CD4-positive, alpha-beta memory T cell (primary cell): ENCODE measurements at regions not wholly inside any gene's neighbourhood (a gene's known extent, or its start where the extent isn't known, plus 50 kb on each side); places are given as distances from the start of the nearest gene placed in this dataset.

Experiments
- CTCF ChIA-PET: fragments of 350-600 bp; sonication (Branson Sonifier 250); formaldehyde crosslinking; loops from one replicate; lab custom pipeline; 2021; ENCODE audit warnings: inconsistent platforms; ENCODE audit not compliant: partially characterized antibody; lab: Charles Lee
- POLR2A ChIA-PET: fragments of 350-600 bp; sonication (Branson Sonifier 250); formaldehyde crosslinking; loops from one replicate; lab custom pipeline; 2021; ENCODE audit not compliant: partially characterized antibody; lab: Charles Lee
- DNase-seq, 5 donors: peaks; one replicate each; pipeline versions ENCODE4 v3.0.0 to v3.0.0-alpha.2; 2020 to 2022; ENCODE audit warnings: mixed read lengths in 1 of 5
- H3K27ac ChIP-seq: one replicate; pipeline ENCODE4 v1.7.0; 2013; ENCODE audit warnings: low read depth, low read length
- H3K27me3 ChIP-seq: 2 replicates; pipeline ENCODE4 v1.7.0; 2013; ENCODE audit warnings: mild to moderate bottlenecking, low read length, moderate library complexity; ENCODE audit not compliant: insufficient read depth
- H3K36me3 ChIP-seq: 2 replicates; pipeline ENCODE4 v1.7.0; 2013; ENCODE audit warnings: mild to moderate bottlenecking, low read length, moderate library complexity; ENCODE audit not compliant: insufficient read depth
- H3K4me1 ChIP-seq: 2 replicates; pipeline ENCODE4 v1.7.0; 2013; ENCODE audit warnings: mild to moderate bottlenecking, low read length, moderate library complexity; ENCODE audit not compliant: insufficient read depth
- H3K4me3 ChIP-seq, 2 donors: one replicate each; pipeline ENCODE4 v1.7.0; 2013; ENCODE audit warnings: low read length in 2 of 2, mild to moderate bottlenecking in 1 of 2
- H3K9me3 ChIP-seq, 2 donors: one replicate each; pipeline ENCODE4 v1.7.0; 2013; ENCODE audit warnings: low read length in 2 of 2, control low read depth in 1 of 2; ENCODE audit not compliant: control insufficient read depth in 1 of 2
- H3K27ac Mint-ChIP-seq, 7 donors: one replicate each; pipeline ENCODE4 v1.8.0; 2020 to 2021; ENCODE audit warnings: mixed read lengths in 7 of 7, mild to moderate bottlenecking in 6 of 7, inconsistent platforms in 3 of 7, moderate library complexity in 3 of 7
- H3K27me3 Mint-ChIP-seq, 2 donors: one replicate each; pipeline ENCODE4 v1.8.0; 2020 to 2021; ENCODE audit warnings: mixed read lengths in 2 of 2
- H3K36me3 Mint-ChIP-seq, 2 donors: one replicate each; pipeline ENCODE4 v1.8.0; 2020 to 2021; ENCODE audit warnings: mixed read lengths in 2 of 2, inconsistent platforms in 1 of 2, mild to moderate bottlenecking in 1 of 2
- H3K4me1 Mint-ChIP-seq, 4 donors: one replicate each; pipeline ENCODE4 v1.8.0; 2020 to 2021; ENCODE audit warnings: mixed read lengths in 4 of 4, mild to moderate bottlenecking in 1 of 4
- H3K4me3 Mint-ChIP-seq, 8 donors: one replicate each; pipeline ENCODE4 v1.8.0; 2020 to 2021; ENCODE audit warnings: mixed read lengths in 8 of 8, mild to moderate bottlenecking in 7 of 8, moderate library complexity in 6 of 8, inconsistent platforms in 3 of 8
- H3K9me3 Mint-ChIP-seq, 8 donors: one replicate each; pipeline ENCODE4 v1.8.0; 2020 to 2021; ENCODE audit warnings: mixed read lengths in 8 of 8, mild to moderate bottlenecking in 5 of 8, inconsistent platforms in 3 of 8, moderate library complexity in 1 of 8
- intact Hi-C: fragments of 100-400 bp; cut with micrococcal nuclease; formaldehyde crosslinking; loops from one replicate; pipeline ENCODE4 v1.15.1; 2023

- Histone ChIP-seq H3K27me3 (no peaks in the 10 kb centered on the region), H3K36me3 (no peaks in the 10 kb centered on the region), H3K27ac (no peak overlapping the region), H3K4me1 (no peaks in the 10 kb centered on the region), H3K9me3 (no peaks in the 10 kb centered on the region), H3K4me3 (no peak overlapping the region)
- Mint-ChIP-seq H3K27me3 (no peaks in the 10 kb centered on the region), H3K9me3 (peaks cover 0 to 2% (median under 1%) of the 10 kb centered on the region in 8 donors), H3K36me3 (no peaks in the 10 kb centered on the region), H3K4me1 (no peaks in the 10 kb centered on the region), H3K4me3 (no peak overlapping the region), H3K27ac (no peak overlapping the region)
- ChIA-PET POLR2A (no interaction called here), CTCF (no interaction called here)
- no peak for DNase-seq
- intact Hi-C loops: no loop called here
Measured at GRCh38 chr7:33831389-33832141, 73.8 kb upstream of the BMPER start.

DNA sequence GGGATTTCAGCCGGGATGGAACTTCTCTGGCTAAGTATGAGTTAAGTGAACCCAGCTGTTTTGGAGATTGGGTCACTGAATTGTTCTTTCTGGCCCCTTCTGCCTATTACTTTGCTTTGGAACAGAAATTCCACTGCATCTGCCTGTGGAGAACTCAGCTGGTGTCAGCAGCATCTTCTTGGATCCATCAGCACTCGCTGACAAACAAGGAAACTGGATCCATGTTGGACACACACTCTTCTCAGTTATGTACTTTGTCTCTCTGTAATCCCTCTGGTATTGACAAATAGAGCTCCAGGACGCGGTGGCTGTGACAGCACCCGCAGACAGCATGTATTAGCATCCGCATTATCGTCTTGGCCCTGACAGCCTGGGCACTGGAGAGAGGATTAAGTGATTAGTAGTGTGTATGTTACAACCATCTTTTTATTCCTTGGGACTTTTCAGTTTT is 73.0 kb upstream of the BMPER start:
- intact Hi-C loops: no loop called here
- Mint-ChIP-seq H3K9me3 (peaks cover 0 to 6% (median 4%) of the 10 kb centered on the region in 8 donors), H3K4me1 (no peaks in the 10 kb centered on the region), H3K4me3 (no peak overlapping the region), H3K27me3 (no peaks in the 10 kb centered on the region), H3K27ac (no peak overlapping the region), H3K36me3 (no peaks in the 10 kb centered on the region)
- no peak for DNase-seq
- ChIA-PET CTCF (no interaction called here), POLR2A (no interaction called here)
- no peaks in the 10 kb centered on the region for H3K27me3 ChIP-seq
- H3K27ac ChIP-seq: no peak overlapping the region
- no peak overlapping the region for H3K4me3 ChIP-seq
- H3K9me3 ChIP-seq: no peaks in the 10 kb centered on the region
- no peaks in the 10 kb centered on the region for H3K4me1 ChIP-seq
- no peaks in the 10 kb centered on the region for H3K36me3 ChIP-seq

- no peaks in the 10 kb centered on the region for H3K9me3 ChIP-seq
- no peak overlapping the region for H3K27ac Mint-ChIP-seq
- no peaks in the 10 kb centered on the region for H3K4me1 ChIP-seq
- H3K9me3 Mint-ChIP-seq: peaks cover 0 to 6% (median 3%) of the 10 kb centered on the region in 8 donors
- CTCF ChIA-PET: interaction anchor here (1.3 kb wide), 1 partner anchor 10 kb away, joined by 4 read pairs; no protein-coding TSS in a partner anchor
- intact Hi-C loops: no loop called here
- H3K36me3 ChIP-seq: no peaks in the 10 kb centered on the region
- H3K4me1 Mint-ChIP-seq: no peaks in the 10 kb centered on the region
- H3K4me3 Mint-ChIP-seq: no peak overlapping the region
- no peak overlapping the region for H3K27ac ChIP-seq
- no peaks in the 10 kb centered on the region for H3K27me3 ChIP-seq
- no peaks in the 10 kb centered on the region for H3K27me3 Mint-ChIP-seq
- POLR2A ChIA-PET: no interaction called here
- no peak overlapping the region for H3K4me3 ChIP-seq
- DNase-seq: no peak
- no peaks in the 10 kb centered on the region for H3K36me3 Mint-ChIP-seq
Measured at GRCh38 chr7:33836797-33837355, 68.5 kb upstream of the BMPER start.

DNA sequence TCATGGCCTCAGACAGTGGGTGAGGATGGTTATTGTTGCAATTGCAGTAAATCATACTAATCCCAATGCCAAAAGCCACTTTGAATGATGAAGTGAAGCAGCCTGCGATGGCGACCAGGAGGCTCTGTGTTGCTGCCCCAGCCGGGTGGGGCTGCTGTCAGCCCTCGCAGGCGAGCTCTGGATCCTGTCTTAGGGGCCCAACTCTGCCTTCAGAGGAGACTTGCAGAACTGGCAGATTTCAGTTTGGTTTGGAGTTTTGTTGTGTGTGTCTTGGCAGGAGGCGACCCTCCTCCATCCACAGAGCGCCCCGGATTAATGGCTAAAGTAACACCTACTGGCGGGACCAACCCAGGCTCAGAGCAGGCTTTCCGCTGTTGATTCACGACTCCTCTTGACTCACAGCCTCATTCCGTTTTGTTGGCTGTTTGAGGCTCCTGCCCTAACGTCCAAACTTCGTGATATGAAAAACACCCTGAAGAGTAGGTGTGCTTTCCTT is 67.9 kb upstream of the BMPER start:
- H3K36me3 Mint-ChIP-seq: no peaks in the 10 kb centered on the region
- ChIA-PET POLR2A (no interaction called here), CTCF (interaction anchor here (1.3 kb wide), 1 partner anchor 10 kb away, joined by 4 read pairs; no protein-coding TSS in a partner anchor)
- no peak overlapping the region for H3K4me3 ChIP-seq
- no peaks in the 10 kb centered on the region for H3K9me3 ChIP-seq
- H3K9me3 Mint-ChIP-seq: peaks cover 0 to 6% (median 3%) of the 10 kb centered on the region in 8 donors
- no peaks in the 10 kb centered on the region for H3K27me3 Mint-ChIP-seq
- no peak overlapping the region for H3K27ac Mint-ChIP-seq
- H3K36me3 ChIP-seq: no peaks in the 10 kb centered on the region
- H3K4me1 Mint-ChIP-seq: no peaks in the 10 kb centered on the region
- no peak overlapping the region for H3K4me3 Mint-ChIP-seq
- H3K27me3 ChIP-seq: no peaks in the 10 kb centered on the region
- no peak overlapping the region for H3K27ac ChIP-seq
- no peak for DNase-seq
- intact Hi-C loops: no loop called here
- H3K4me1 ChIP-seq: no peaks in the 10 kb centered on the region

DNA sequence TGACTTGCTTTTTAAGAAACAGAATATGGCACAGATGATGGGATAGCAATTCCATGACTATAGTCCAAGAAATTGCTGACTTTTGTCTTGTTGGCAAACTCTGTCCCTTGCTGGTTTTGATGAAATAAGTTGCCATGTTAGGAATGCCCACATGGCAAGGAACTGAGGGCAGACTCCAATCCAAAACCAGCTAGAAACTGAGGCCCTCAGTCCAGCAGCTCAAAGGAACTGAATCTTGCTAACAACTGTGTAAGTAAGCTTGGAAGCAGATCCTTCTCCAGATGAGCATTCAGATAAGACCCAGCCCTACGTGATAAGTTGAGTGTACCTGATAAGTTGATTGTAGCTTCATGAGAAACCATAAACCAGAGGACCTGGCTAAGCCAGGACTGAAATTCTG is 64.3 kb upstream of the BMPER start:
- H3K36me3 ChIP-seq: no peaks in the 10 kb centered on the region
- H3K4me3 ChIP-seq: no peak overlapping the region
- H3K27me3 ChIP-seq: no peaks in the 10 kb centered on the region
- POLR2A ChIA-PET: no interaction called here
- CTCF ChIA-PET: no interaction called here
- no peak overlapping the region for H3K4me3 Mint-ChIP-seq
- H3K4me1 Mint-ChIP-seq: no peaks in the 10 kb centered on the region
- intact Hi-C loops: no loop called here
- no peak overlapping the region for H3K27ac Mint-ChIP-seq
- H3K27me3 Mint-ChIP-seq: no peaks in the 10 kb centered on the region
- no peak for DNase-seq
- no peaks in the 10 kb centered on the region for H3K36me3 Mint-ChIP-seq
- no peak overlapping the region for H3K27ac ChIP-seq
- H3K9me3 ChIP-seq: no peaks in the 10 kb centered on the region
- no peaks in the 10 kb centered on the region for H3K4me1 ChIP-seq
- H3K9me3 Mint-ChIP-seq: peaks cover 0 to 8% (median 3%) of the 10 kb centered on the region in 8 donors

GRCh38 chr7:33841705-33842129 is 63.6 kb upstream of the BMPER start:
- no peak for DNase-seq
- Mint-ChIP-seq H3K4me3 (no peak overlapping the region), H3K36me3 (no peaks in the 10 kb centered on the region), H3K9me3 (peaks cover 0 to 6% (median 3%) of the 10 kb centered on the region in 8 donors), H3K4me1 (no peaks in the 10 kb centered on the region), H3K27me3 (no peaks in the 10 kb centered on the region), H3K27ac (no peak overlapping the region)
- H3K9me3 ChIP-seq: no peaks in the 10 kb centered on the region
- H3K27me3 ChIP-seq: no peaks in the 10 kb centered on the region
- intact Hi-C loops: no loop called here
- no peak overlapping the region for H3K27ac ChIP-seq
- ChIA-PET POLR2A (no interaction called here), CTCF (no interaction called here)
- H3K4me3 ChIP-seq: no peak overlapping the region
- H3K4me1 ChIP-seq: no peaks in the 10 kb centered on the region
- H3K36me3 ChIP-seq: no peaks in the 10 kb centered on the region

DNA sequence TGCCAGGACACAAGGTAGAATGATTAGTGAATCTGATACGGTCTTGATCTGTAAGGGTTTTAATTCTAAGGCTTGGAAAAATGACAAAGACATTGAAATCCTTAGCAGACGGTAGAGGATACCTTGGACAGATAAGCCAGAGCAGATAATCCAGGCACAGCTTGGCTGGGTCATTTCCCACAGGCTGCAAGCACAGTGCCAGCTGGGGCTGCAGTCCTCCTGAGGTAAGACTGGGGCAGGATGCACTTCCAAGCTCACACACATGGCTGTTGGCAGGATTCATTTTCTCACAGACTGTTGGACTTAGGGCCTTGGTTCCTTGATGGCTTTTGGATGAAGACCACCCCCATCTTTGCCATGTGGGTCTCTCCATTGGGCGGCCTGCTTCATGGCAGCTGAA is 63.2 kb upstream of the BMPER start:
- H3K36me3 ChIP-seq: no peaks in the 10 kb centered on the region
- Mint-ChIP-seq H3K36me3 (no peaks in the 10 kb centered on the region), H3K27ac (no peak overlapping the region), H3K27me3 (no peaks in the 10 kb centered on the region), H3K4me1 (no peaks in the 10 kb centered on the region), H3K4me3 (no peak overlapping the region), H3K9me3 (peaks cover 0 to 3% (median under 1%) of the 10 kb centered on the region in 8 donors)
- H3K27ac ChIP-seq: no peak overlapping the region
- no peaks in the 10 kb centered on the region for H3K27me3 ChIP-seq
- intact Hi-C loops: no loop called here
- ChIA-PET POLR2A (no interaction called here), CTCF (no interaction called here)
- H3K4me1 ChIP-seq: no peaks in the 10 kb centered on the region
- no peaks in the 10 kb centered on the region for H3K9me3 ChIP-seq
- no peak for DNase-seq
- H3K4me3 ChIP-seq: no peak overlapping the region
